Fibroblast of lung (primary cell): ENCODE measurements at regions not wholly inside any gene's neighbourhood (a gene's known extent, or its start where the extent isn't known, plus 50 kb on each side); places are given as distances from the start of the nearest gene placed in this dataset.

Source experiments
- DNase-seq, 2 donors: peaks; one replicate each; pipeline versions ENCODE4 v3.0.0 to v3.0.0-alpha.2; 2010; ENCODE audit warnings: low read depth in 2 of 2
- H2AFZ ChIP-seq: 2 replicates; pipeline ENCODE4 v1.5.1; 2012; ENCODE audit warnings: low read length, control low read depth, inconsistent platforms
- H3K27ac ChIP-seq: 2 replicates; pipeline ENCODE4 v1.5.1; 2011; ENCODE audit warnings: low read length, control low read depth; ENCODE audit not compliant: insufficient read depth
- H3K27me3 ChIP-seq: 2 replicates; pipeline ENCODE4 v1.5.1; 2011; ENCODE audit warnings: mild to moderate bottlenecking, low read length; ENCODE audit not compliant: control insufficient read depth, insufficient read depth
- H3K36me3 ChIP-seq: 2 replicates; pipeline ENCODE4 v1.5.1; 2011; ENCODE audit warnings: low read length; ENCODE audit not compliant: control insufficient read depth, insufficient read depth
- H3K4me1 ChIP-seq: 2 replicates; pipeline ENCODE4 v1.5.1; 2011; ENCODE audit warnings: low read length; ENCODE audit not compliant: control insufficient read depth, insufficient read depth; ENCODE audit errors: extremely low read depth
- H3K4me2 ChIP-seq: 2 replicates; pipeline ENCODE4 v1.5.1; 2011; ENCODE audit warnings: low read length, control low read depth; ENCODE audit not compliant: insufficient read depth; ENCODE audit errors: extremely low read depth
- H3K4me3 ChIP-seq, 4 experiments: fragments of 200-600 bp in 1 of 4; sonication (generic) in 1 of 4; replicated peaks in 1 of 4; 2 replicates each; pipeline ENCODE4 v1.5.1; 2011 to 2016; ENCODE audit warnings: low read length in 4 of 4, low read depth in 3 of 4, mild to moderate bottlenecking in 3 of 4, control low read depth in 2 of 4, inconsistent platforms in 1 of 4, mixed read lengths in 1 of 4; ENCODE audit not compliant: insufficient read depth in 1 of 4; ENCODE audit errors: control extremely low read depth in 1 of 4
- H3K79me2 ChIP-seq: 2 replicates; pipeline ENCODE4 v1.5.1; 2012; ENCODE audit warnings: mild to moderate bottlenecking, low read length, inconsistent platforms; ENCODE audit not compliant: control insufficient read depth, insufficient read depth
- H3K9ac ChIP-seq: 2 replicates; pipeline ENCODE4 v1.5.1; 2011; ENCODE audit warnings: mild to moderate bottlenecking, low read length, control low read depth; ENCODE audit not compliant: insufficient read depth
- H3K9me3 ChIP-seq: 2 replicates; pipeline ENCODE4 v1.5.1; 2012; ENCODE audit warnings: low read depth, low read length; ENCODE audit not compliant: control insufficient read depth, insufficient read depth
- H4K20me1 ChIP-seq: 2 replicates; pipeline ENCODE4 v1.5.1; 2011; ENCODE audit warnings: low read length; ENCODE audit not compliant: control insufficient read depth, insufficient read depth; ENCODE audit errors: extremely low read depth
- CTCF ChIP-seq, 2 donors: IDR thresholded peaks in 1 of 2; conservative IDR thresholded peaks in 1 of 2; 1 replicate in 1 of 2; 2 replicates in 1 of 2; pipeline ENCODE4 v1.5.1; 2011 to 2012; ENCODE audit warnings: low read length in 2 of 2, control low read depth in 1 of 2, inconsistent platforms in 1 of 2, low read depth in 1 of 2, mild to moderate bottlenecking in 1 of 2
- EZH2 ChIP-seq: IDR thresholded peaks from 2 replicates; pipeline ENCODE4 v1.5.1; 2012; ENCODE audit warnings: low read length, control low read depth, mild to moderate bottlenecking; ENCODE audit errors: missing control alignments

- H3K4me2 ChIP-seq: no peak overlapping the region
- H3K27ac ChIP-seq: no peak overlapping the region
- DNase-seq: no peak
- H3K4me1 ChIP-seq: no peaks in the 10 kb centered on the region
- no peak overlapping the region for H2AFZ ChIP-seq
- H3K9me3 ChIP-seq: no peaks in the 10 kb centered on the region
- H3K36me3 ChIP-seq: no peaks in the 10 kb centered on the region
- TF ChIP-seq EZH2 (no peak), CTCF (conservative IDR thresholded peaks at IDR 0.05 in 1 of 2, IDR thresholded peaks at IDR 0.05 in 1 of 2; ENCODE audit: low read depth in 1 of 2, low read length in 2 of 2) (no peak)
- H3K9ac ChIP-seq: no peak overlapping the region
- no peaks in the 10 kb centered on the region for H4K20me1 ChIP-seq
- H3K4me3 ChIP-seq: no peak overlapping the region
- H3K27me3 ChIP-seq: no peaks in the 10 kb centered on the region
- H3K79me2 ChIP-seq: no peaks in the 10 kb centered on the region
These were observed 100.1 kb downstream of the MIAT start for GRCh38 chr22:26757496-26757895.

GRCh38 chr22:26762503-26763472 lies 105.4 kb downstream of the MIAT start:
- H3K27ac ChIP-seq: no peak overlapping the region
- H3K4me1 ChIP-seq: peaks cover 7% of the 10 kb centered on the region
- H2AFZ ChIP-seq: no peak overlapping the region
- H3K9ac ChIP-seq: no peak overlapping the region
- DNase-seq: peak in 1 of 2 donors; percentile 31
- no peak overlapping the region for H3K4me2 ChIP-seq
- H4K20me1 ChIP-seq: no peaks in the 10 kb centered on the region
- TF ChIP-seq EZH2: no peak
- no peak for TF ChIP-seq CTCF (conservative IDR thresholded peaks at IDR 0.05 in 1 of 2, IDR thresholded peaks at IDR 0.05 in 1 of 2; ENCODE audit: low read depth in 1 of 2, low read length in 2 of 2)
- H3K9me3 ChIP-seq: no peaks in the 10 kb centered on the region
- no peaks in the 10 kb centered on the region for H3K79me2 ChIP-seq
- H3K36me3 ChIP-seq: no peaks in the 10 kb centered on the region
- no peak overlapping the region for H3K4me3 ChIP-seq
- H3K27me3 ChIP-seq: no peaks in the 10 kb centered on the region

GRCh38 chr22:26763633-26764361 lies 106.4 kb downstream of the MIAT start:
- no peaks in the 10 kb centered on the region for H3K36me3 ChIP-seq
- no peak overlapping the region for H3K4me3 ChIP-seq
- H3K27me3 ChIP-seq: no peaks in the 10 kb centered on the region
- H3K4me1 ChIP-seq: peaks cover 7% of the 10 kb centered on the region
- H4K20me1 ChIP-seq: no peaks in the 10 kb centered on the region
- H2AFZ ChIP-seq: no peak overlapping the region
- TF ChIP-seq EZH2 (no peak), CTCF (conservative IDR thresholded peaks at IDR 0.05 in 1 of 2, IDR thresholded peaks at IDR 0.05 in 1 of 2; ENCODE audit: low read depth in 1 of 2, low read length in 2 of 2) (peak in 1 of 2 donors; percentile 4)
- H3K4me2 ChIP-seq: no peak overlapping the region
- no peaks in the 10 kb centered on the region for H3K79me2 ChIP-seq
- no peaks in the 10 kb centered on the region for H3K9me3 ChIP-seq
- no peak overlapping the region for H3K9ac ChIP-seq
- DNase-seq: peak; percentile 50 to 59
- no peak overlapping the region for H3K27ac ChIP-seq
